ENCODE measurements at regions not wholly inside any gene's neighbourhood (a gene's known extent, or its start where the extent isn't known, plus 50 kb on each side); places are given as distances from the start of the nearest gene placed in this dataset.
"Not testable (repeated sequence)": the region's sequence is repeated elsewhere in the genome, so short reads cannot be mapped to it uniquely, and the experiment has no call there.

DNA sequence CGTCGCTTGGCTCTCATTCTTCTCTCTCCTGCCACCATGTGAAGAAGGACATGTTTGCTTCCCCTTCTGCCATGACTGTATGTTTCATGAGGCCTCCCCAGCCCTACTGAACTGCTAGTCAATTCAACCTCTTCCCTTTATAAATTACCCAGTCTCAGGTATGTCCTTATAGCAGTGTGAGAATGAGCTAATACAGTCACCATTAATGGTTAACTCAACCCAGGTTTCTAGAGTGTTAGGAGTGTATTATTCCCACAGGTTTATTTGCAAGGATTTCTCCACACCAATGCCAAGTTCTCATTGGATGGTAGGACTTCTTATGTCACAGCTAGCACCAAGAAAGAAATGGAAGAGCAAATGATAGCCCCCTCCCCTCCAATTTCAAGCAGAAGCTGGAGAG is 71.9 kb downstream of the DYNAP start:
- DNase-seq: no peak

DNA sequence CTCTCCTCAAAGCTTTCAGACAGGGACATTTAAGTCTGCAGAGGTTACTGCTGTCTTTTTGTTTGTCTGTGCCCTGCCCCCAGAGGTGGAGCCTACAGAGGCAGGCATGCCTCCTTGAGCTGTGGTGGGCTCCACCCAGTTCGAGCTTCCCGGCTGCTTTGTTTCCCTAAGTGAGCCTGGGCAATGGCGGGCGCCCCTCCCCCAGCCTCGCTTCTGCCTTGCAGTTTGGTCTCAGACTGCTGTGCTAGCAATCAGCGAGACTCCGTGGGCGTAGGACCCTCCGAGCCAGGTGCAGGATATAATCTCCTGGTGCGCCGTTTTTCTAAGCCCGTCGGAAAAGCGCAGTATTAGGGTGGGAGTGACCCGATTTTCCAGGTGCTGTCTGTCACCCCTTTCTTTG is 78.7 kb downstream of the DYNAP start:
- DNase-seq: not testable (repeated sequence)

GRCh38 chr18:54671291-54671881 is 80.3 kb downstream of the DYNAP start:
- DNase-seq: peak; percentile 42 to 67 (median 51)

GRCh38 chr18:54672109-54672508 is 81.1 kb downstream of the DYNAP start:
- no peak for DNase-seq

GRCh38 chr18:54672846-54673475 is 81.9 kb downstream of the DYNAP start:
- DNase-seq: no peak

DNA sequence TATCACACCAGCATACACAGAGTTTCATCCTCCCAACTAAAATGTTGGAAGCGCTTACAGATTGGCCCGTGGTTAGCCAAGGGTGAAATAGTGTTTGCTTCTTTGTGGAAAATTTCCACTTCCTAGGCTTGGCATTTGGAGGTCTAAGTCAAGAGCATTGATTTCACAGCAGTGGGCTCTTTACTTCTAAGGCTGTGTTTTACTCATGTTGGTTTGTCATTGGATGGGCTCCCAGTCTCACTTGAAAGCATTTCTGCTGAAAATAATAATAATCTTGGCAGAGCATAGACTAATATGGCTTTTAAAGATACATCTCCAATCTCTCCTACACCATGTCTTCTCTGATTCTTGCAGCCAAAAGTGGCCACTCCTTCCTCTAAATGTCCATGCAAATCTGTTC is 82.9 kb downstream of the DYNAP start:
- no peak for DNase-seq

GRCh38 chr18:54675076-54675475 is 84.0 kb downstream of the DYNAP start:
- DNase-seq: no peak

DNA sequence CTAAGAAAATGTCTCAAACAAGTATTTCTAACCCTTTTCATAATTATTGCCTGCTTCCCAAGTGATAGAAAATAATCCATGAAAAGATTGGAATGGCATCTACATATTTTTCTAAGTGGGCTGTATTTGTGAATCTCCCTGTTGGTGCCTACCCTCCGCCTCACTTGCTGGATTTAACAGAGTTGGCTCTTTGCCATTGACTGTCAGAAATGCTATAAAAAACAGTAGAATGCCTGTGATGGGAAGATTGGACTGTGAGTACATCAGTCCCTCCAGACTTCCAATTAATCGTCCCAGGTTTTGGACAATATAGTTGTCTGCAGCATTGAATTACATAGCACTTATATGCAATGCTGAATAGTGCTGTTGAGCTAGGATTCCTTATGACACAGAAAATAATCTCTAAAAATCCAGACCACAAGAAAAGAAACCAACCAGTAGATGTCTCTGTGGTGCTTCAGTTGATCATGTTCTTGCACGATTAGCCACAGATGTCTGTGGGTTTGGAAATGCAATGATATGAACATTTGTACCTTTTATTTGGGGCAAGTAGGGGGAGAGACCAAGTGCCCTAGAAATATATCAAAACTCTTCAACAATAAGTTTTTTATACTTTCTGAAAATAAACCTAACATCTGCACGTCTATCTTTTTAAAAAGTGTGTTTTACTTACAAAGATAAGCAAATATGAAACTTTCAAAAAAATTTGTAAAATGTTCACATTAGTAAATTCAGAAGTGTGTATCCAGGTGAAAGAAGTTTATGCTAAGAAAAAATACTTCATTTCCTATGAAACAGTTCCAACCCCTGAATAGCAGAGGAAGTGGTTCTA is 88.5 kb downstream of the DYNAP start:
- DNase-seq: peak in 3 of 4 experiments; percentile 28 to 45 (median 38)

- no peak for DNase-seq
Measured at GRCh38 chr18:54684784-54685183, 93.7 kb downstream of the DYNAP start.

GRCh38 chr18:54689319-54689718 is 98.3 kb downstream of the DYNAP start:
- DNase-seq: no peak

DNA sequence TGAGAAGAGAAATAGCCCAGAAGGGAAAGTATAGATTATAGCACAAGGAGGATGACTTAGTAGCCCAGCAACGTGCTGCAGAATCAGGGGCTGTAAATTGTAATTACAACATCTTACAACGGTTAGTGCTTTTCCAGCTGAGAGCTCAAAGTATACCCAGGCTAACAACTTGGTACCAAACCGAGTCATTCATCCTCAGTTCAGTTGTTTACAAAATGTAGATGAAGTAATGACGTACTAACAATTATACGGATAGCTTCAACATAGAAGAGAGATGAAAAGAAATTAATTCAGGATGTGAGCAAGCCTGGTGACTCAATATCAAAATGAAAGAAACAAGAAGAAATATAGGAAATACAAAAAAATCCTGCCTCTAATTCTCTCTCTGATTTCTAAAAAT is 99.2 kb downstream of the DYNAP start:
- DNase-seq: no peak

GRCh38 chr18:54692463-54692862 is 101.4 kb downstream of the DYNAP start:
- no peak for DNase-seq

DNA sequence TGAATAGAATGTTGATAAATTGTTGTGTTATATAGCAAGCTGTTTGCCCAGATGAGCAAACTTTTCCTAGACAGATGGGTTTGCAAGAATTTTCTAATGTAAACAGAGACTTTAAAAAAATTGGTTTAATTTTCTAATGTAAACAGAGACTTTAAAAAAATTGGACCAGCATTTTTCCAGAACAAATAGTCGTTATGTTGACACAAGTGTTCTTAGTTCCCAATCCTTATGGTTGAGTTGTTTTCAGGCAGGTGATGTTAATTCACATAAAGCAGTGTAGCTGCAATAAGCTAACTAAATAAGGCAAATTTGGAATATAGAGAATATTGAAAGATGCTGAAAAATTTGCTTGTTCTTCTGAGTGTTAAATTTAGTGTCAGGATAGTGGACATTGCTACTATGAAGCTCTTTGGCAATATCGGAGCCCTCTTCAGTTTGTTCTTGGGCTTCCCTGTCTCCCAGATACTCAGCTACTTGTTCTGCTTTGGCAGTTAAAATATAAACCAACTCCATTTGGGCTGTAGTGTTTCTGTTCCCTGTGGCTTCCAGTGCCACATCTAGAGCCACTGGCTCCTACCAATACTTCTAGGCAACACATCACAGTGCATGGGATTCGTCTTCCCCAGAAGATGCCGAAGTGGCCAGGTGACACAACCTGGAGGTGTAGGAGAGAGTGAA is 105.7 kb downstream of the DYNAP start:
- no peak for DNase-seq

DNA sequence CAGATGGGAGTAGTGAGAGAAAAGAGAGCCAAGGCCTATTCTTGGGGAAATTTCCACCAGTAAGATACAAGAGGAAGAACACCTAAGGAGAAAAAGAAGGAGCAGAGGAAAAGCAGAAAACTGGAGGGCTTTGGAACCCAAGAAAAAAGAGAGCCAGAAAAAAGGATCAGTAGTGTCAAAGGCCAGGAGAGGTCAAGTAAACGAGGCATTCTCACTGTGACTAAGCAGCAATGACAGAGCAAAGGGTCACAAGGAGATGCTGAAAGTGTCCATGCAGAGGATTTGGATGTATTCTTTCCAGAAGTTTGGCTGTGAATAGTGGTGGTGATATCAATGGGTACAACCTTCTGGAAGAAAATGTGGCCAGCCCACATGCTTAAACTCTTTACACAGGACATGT is 109.5 kb downstream of the DYNAP start:
- DNase-seq: no peak

DNA sequence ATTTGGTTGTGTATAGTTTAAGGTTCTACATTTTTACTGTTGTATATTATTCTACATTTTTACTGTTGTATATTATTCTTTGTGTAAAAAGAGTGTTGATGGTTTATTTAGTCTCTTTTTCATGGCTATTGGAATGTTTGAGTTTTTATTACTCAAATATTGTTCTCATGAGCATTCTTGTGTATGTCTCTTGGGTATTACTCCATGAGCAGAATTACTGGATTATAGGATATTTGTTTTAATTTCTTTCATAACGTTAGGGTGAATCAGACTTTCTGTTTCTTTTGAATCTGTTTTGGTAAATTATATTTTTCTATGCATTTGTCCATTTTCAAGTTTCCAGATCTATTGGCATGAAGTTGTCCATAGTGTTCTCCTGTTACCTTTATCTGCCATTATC is 111.6 kb downstream of the DYNAP start:
- DNase-seq: no peak

DNA sequence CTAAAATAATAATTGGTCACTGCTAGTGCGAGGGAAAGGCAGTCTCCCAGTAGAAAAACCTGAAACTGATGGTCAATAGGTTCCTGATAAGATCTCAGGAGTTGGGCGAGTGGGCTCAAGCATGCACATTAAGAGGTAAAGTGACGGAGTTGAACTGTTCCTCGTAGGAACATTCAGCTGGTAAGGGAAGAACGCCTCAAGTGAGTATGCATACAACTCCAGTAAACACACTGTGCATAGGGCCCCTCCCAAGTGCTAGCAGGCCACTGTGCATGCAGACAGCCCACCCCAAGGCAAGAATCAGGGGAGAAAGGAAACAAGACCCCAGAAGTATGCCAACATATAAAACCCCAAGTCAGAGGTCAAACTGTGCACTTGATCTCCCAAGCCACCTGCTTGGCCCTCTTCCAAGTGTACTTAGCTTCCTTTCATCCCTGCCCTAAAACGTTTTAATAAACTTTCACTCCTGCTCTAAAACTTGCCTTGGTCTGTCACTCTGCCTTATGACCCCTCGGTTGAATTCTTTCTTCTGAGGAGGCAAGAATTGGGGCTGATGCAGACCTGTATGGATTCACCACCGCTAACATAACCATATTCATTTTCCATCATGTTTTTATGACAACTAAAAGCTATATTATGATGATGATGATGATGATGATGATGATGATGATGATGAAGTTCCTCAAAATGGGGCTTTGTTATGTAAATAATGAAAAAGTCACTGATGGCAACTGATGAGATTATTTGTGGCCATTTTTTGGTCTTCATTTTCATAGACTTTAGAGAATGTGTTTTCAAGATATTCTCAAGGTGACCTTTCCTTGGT is 118.0 kb upstream of the RAB27B start:
- no peak for DNase-seq

DNA sequence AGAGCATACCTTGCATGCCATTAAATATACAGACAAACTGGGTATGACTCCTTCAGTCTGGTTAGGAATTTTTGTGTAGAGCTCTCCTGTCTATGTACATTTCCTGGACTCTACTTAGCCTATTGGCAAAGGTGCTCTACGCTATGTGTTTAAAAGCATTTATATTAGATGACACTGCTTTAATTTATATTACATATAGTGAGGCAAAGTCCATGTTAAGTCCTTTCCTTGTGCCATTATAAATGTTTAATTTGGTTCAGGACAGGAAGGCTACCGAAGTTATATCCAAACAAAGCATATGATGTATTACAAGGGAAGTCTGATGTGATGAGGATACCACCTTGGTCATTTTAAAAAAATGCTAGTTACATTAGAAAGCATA is 117.4 kb upstream of the RAB27B start:
- no peak for DNase-seq

DNA sequence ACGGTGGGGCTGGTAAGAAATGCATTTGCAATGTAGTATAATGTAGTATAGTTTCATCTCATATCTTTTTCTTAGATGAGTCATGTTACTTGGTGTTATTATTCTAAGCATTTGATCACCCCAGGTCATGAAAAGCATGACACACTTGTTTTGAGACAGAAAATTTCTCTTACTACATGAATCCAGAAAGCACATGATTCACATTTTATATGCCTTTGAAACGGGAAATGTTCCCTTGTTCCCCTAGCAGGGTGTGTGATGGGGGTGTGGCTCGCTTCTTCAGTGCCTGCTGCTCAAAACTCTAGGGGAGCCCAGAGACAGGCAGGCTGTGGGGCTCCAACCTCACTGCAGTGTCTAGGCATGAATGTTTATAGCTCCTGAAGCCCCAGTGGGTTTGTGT is 116.0 kb upstream of the RAB27B start:
- no peak for DNase-seq

GRCh38 chr18:54712758-54713157 is 115.5 kb upstream of the RAB27B start:
- no peak for DNase-seq

- DNase-seq: no peak
Measured at GRCh38 chr18:54713386-54713785, 114.9 kb upstream of the RAB27B start.

GRCh38 chr18:54714851-54715250 is 113.4 kb upstream of the RAB27B start:
- DNase-seq: no peak

DNA sequence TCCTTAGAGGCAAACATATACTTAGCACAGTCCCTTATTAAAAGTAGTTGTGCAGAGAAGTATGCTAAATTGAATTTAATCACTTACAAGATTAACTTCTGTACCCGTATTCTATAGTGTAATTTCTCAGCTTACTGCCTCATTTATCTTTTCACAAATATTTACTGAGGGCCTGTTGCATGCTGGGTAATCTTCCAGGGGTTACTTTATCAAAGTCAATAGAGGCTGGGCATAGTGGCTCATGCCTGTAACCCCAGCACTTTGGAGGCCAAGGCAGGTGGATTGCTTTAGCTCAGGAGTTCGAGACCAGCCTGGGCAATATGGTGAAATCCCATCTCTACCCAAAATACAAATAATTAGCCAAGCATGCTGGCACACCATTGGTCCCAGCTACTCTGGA is 111.7 kb upstream of the RAB27B start:
- no peak for DNase-seq
